GM12878 (cell line): ENCODE measurements at regions not wholly inside any gene's neighbourhood (a gene's known extent, or its start where the extent isn't known, plus 50 kb on each side); places are given as distances from the start of the nearest gene placed in this dataset.

ENCODE experiments used
- ATF7 ChIP-seq: fragments of 450-650 bp; IDR thresholded peaks from 2 replicates; pipeline ENCODE4 v1.6.1; 2016; ENCODE audit warnings: low read depth, mild to moderate bottlenecking
- JUNB ChIP-seq: IDR thresholded peaks from 2 replicates; pipeline ENCODE4 v1.6.1; 2016; ENCODE audit warnings: antibody characterized with exemption, mild to moderate bottlenecking
- JUND ChIP-seq: IDR thresholded peaks from 2 replicates; pipeline ENCODE4 v1.6.1; 2012; ENCODE audit warnings: low read depth, mild to moderate bottlenecking, low read length, improper control_type of control experiment, moderate library complexity
- KDM1A ChIP-seq: fragments of 200-600 bp; sonication (generic); IDR thresholded peaks from 2 replicates; pipeline ENCODE4 v1.6.1; 2016; ENCODE audit warnings: borderline replicate concordance
- NFYB ChIP-seq: IDR thresholded peaks from 2 replicates; pipeline ENCODE4 v1.6.1; 2011; ENCODE audit warnings: low read depth, mild to moderate bottlenecking, low read length, improper control_type of control experiment, moderate library complexity; ENCODE audit not compliant: insufficient read depth
- TF ChIP-seq, protein P1 (sequence below), 3 experiments: IDR thresholded peaks in 2 of 3; conservative IDR thresholded peaks in 1 of 3; 2 replicates each; pipeline ENCODE4 v1.5.1; 2011; ENCODE audit warnings: low read depth in 3 of 3, low read length in 3 of 3, mild to moderate bottlenecking in 3 of 3, control low read depth in 2 of 3, moderate library complexity in 2 of 3, inconsistent platforms in 1 of 3, mixed read lengths in 1 of 3; ENCODE audit not compliant: control insufficient read depth in 2 of 3, insufficient read depth in 1 of 3; ENCODE audit errors: extremely low read depth in 1 of 3

DNA sequence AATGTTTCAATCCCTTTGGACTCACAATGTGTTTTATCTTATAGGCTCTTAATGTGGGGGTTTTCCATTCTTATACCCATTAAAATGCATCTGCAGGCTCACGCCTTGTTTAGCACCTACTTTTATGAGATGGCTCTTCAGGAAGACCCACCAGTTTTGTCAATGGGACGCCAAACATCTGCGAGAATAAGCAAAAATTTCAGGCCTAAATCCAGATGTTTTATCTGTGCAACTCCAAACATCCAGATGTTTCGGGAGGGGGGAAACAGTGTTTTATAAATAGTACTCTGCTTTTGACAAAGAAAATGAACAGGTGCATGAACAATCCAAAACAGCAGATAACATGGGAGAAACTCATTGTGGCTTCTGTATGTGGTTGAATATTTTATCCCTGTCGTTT lies 342.8 kb downstream of the DHX15 start:
- no peak for TF ChIP-seq ATF7
- TF ChIP-seq JUND = no peak
- no peak for TF ChIP-seq NFYB
- no peak for TF ChIP-seq KDM1A
- TF ChIP-seq, protein P1, sequence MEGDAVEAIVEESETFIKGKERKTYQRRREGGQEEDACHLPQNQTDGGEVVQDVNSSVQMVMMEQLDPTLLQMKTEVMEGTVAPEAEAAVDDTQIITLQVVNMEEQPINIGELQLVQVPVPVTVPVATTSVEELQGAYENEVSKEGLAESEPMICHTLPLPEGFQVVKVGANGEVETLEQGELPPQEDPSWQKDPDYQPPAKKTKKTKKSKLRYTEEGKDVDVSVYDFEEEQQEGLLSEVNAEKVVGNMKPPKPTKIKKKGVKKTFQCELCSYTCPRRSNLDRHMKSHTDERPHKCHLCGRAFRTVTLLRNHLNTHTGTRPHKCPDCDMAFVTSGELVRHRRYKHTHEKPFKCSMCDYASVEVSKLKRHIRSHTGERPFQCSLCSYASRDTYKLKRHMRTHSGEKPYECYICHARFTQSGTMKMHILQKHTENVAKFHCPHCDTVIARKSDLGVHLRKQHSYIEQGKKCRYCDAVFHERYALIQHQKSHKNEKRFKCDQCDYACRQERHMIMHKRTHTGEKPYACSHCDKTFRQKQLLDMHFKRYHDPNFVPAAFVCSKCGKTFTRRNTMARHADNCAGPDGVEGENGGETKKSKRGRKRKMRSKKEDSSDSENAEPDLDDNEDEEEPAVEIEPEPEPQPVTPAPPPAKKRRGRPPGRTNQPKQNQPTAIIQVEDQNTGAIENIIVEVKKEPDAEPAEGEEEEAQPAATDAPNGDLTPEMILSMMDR (IDR thresholded peaks at IDR 0.05 in 2 of 3, conservative IDR thresholded peaks at IDR 0.05 in 1 of 3; ENCODE audit: control insufficient read depth in 2 of 3, extremely low read depth in 1 of 3, insufficient read depth in 1 of 3, low read depth in 3 of 3, low read length in 3 of 3) = no peak
- no peak for TF ChIP-seq JUNB
